ENCODE measurements at regions not wholly inside any gene's neighbourhood (a gene's known extent, or its start where the extent isn't known, plus 50 kb on each side); places are given as distances from the start of the nearest gene placed in this dataset.

DNA sequence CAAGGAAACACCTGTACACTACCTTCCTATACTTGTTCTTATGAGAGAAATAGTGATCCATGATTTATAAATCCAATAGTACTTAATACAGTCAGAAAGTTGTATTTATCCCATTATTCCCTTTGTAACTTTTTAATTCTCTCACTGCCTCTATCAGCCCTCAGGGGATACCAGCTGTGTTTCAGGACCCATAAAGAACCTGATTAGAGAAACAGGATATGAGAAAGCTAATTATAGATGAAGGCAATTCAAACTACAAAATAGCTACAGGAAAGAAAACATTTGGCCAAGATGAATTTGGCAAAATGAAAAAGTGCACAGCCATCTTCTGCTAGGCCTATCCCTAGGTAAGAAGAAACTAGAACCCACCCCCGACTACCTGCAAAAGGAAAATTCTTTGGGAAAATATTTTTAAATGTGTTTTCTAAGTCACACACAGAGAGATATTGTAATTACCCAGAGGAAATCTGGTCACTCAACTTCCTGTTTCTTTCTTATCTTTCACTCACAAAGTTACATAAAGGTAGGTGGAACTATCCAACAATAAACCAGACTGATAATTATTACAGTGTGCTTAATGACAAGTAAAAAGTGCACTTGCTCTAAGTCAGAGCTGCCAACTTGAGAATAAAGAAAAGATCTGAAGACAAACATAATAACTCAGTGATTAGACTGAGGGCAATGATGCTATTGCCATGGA, 836.5 kb upstream of the HTR2C start:
- no peak for DNase-seq

GRCh38 chrX:113743069-113743468, 840.8 kb upstream of the HTR2C start:
- DNase-seq: no peak

GRCh38 chrX:113741744-113742143, 842.1 kb upstream of the HTR2C start:
- DNase-seq: no peak

DNA sequence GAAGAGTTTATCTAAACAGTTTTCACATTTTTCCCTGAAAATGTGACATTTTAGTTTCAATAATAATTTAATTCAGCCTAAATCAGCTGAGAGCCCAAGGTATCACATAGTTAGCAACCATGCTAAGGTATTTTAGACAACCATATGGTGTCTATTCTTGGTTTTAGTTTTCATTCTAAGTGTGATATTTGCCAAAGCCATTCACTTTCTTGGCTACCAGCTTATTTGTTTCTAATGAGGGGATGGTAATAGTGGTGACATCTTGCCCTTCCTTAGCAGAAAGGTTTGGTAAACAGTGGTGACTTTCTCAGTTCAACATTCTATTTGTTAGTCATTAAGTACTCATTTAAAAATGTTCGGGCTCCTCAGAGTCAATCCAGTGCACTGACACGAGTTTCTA, 854.9 kb upstream of the HTR2C start:
- DNase-seq: no peak

- DNase-seq: no peak
Observed at GRCh38 chrX:113726898-113727297, 857.0 kb upstream of the HTR2C start.

DNA sequence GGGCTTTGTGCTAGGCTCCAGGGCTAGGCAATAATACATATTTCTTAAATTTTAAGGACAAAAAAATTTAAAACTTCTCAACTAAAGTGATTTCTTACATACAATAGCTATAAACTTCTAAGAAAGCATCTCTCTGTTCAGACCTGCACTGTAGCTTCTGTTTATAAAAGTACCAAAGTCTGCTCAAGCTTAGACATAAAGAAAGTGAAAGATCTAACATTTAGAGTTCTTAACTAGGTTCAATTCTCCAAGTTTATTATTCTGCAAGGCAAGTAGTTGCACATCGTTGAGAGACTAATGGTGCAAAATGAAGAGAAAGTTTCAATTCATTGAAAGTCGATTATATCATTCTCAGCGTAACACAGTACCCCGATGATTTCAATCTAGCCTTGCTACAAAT, 857.4 kb upstream of the HTR2C start:
- no peak for DNase-seq

DNA sequence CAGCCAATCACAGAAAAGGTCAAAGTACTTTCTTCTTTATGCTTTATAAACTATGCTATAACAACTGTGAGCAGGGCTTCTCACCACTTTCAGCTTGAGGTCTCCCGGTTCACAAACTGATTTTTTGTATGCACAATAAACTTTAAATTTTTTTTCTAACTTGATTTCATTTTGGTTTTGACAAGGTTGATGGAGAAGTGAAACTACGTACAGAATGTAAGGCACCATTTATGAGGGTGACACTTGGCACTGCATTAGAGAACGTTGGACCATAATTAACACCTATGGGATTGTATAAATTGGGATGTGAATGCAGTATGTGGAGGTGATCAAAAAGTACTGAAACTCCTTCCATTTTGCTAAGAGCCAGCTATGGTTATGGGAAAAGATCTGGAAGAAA, 857.9 kb upstream of the HTR2C start:
- DNase-seq: no peak

GRCh38 chrX:113699939-113700338, 859.3 kb upstream of the AMOT start:
- DNase-seq: no peak

GRCh38 chrX:113675278-113675677, 834.6 kb upstream of the AMOT start:
- DNase-seq: no peak

GRCh38 chrX:113651306-113651705, 810.7 kb upstream of the AMOT start:
- no peak for DNase-seq

DNA sequence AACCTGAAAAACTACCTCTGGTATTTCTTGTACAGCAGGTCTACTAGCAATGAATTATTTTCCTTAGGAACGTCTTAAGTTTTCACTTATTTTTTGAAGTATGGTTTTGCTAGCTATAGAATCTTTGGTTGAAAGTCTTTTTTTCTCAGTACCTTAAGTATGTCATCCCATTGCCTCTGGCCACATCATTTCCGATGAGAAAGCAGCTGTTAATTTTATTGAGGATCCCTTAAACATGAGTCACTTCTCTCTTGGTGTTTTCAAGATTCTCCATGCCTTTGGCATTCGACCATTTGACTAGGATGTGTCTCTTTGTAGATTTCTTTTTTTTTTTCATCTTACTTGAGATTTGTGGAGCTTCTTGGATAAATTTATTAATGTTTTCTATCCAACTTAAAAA, 803.8 kb upstream of the AMOT start:
- no peak for DNase-seq

GRCh38 chrX:113634565-113634964, 793.9 kb upstream of the AMOT start:
- DNase-seq: no peak

GRCh38 chrX:113629326-113629725, 788.7 kb upstream of the AMOT start:
- DNase-seq: no peak

DNA sequence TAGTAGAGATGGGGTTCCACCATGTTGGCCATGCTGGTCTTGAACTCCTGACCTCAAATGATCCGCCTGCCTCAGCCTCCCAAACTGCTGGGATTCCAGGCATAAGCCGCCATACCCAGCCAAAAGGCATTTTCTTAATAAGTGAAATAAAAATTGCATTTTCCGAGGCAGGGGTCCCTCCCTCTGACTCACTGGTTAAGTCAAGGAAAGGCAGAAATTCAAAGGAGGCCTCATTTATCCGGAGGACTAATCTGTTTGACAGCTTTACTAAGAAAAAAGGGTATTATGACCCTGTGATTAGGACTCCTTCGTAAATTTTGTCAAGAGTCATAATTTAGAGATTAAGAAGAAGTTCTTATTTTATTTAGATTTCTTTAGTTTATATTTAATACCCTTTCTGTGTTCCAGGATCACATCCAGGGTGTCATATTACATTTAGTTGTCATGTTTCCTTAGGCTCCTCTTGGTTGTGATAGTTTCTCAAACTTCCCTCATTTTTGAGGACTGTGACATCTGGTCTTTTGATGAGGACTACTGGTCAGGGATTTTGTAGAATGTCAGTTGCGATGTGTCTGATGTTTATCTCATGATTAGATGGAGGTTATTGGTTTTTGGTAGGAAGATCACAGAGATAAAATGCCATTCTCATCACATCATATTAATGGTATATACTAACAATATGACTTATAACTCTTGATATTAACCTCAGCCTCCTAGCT, 753.7 kb upstream of the AMOT start:
- no peak for DNase-seq

DNA sequence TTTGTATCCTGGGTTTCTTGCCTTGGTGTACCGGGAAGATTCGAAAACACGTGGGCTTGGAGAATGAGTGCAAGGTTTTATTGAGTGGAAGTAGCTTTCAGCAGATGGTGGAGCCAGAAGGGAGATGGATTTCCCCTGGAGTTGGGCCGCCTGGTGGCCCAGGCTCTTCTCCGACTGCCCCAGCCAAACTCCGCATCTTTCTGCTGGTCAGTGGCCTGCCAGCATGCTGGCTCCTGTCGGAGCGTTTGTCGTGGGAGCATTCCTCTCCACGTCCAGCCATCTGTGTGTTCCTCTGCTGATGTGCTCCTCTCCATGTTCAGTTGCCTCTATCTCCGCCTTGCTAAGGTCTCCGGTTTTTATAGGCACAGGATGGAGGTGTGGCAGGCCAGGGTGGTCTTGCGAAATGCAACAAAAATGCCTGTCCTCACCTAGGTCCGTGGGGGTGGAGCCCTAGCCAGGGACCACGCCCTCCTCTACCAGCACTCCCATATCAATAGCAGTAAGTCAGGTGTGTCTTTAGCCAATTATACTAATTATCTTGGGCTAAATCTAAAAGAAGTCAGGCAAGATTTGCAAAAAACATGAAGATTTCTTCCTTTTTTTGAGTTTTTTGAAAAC, 745.8 kb upstream of the AMOT start:
- no peak for DNase-seq

GRCh38 chrX:113580486-113580885, 739.9 kb upstream of the AMOT start:
- no peak for DNase-seq

- DNase-seq: no peak
Observed at GRCh38 chrX:113558576-113558975, 717.9 kb upstream of the AMOT start.

GRCh38 chrX:113551919-113552318, 711.3 kb upstream of the AMOT start:
- DNase-seq: no peak

GRCh38 chrX:113548308-113549015, 707.8 kb upstream of the AMOT start:
- no peak for DNase-seq

DNA sequence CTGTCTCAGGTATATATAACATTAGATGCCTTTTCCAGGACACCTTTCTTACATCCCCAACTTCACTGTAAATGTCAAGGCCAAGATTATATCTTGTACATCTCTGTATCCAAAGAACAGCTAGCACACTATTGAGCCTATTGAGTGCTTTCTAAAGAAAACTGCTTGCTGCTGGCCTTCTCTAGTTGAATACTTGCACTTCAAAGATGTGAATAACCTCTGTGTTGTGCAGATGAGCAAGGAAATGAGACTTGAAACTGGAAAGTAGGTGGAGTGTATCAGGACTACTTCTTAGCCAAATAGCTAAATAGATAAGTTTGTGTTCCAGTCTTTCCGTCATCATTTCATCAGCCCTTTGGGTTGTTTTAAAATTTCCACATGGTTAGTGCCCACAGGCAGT, 704.4 kb upstream of the AMOT start:
- no peak for DNase-seq

DNA sequence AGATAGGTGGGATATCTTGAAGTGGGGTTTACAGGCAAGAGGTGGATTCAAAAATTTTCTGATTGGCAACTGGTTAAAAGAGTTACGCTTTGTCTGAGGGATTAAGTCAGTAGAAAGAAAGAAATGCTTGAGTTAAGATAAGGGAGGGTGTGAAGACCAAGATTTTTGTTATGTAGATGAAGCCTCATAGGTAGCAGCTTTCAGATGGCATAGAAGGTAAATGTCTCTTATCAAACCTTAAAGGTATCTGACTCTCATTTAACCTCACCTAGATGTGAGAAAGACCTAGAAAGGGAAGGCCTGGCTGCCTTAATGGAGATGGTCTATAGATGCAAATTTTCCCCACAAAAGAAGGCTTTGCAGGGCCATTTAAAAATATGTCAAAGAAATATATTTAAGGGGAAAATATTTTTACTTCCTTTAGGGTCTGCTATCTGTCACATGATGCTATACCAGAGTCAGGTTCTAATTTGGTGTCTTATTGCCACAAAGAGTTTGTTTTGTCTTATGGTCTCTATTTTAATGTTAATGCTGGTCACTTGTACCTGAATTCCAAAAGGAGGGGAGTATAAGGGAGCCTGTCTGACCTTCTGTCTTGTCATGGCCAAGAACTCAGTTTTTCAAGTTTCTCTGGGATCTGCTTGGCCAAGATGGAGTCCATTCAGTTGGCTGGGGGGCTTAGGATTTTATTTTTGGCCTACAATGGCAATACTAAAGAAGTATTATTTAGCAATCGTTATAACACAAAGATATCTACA, 699.1 kb upstream of the AMOT start:
- DNase-seq: no peak

All from hypothalamus (tissue), 51 donors.